Retinal pigment epithelial cell (primary cell): ENCODE measurements at regions not wholly inside any gene's neighbourhood (a gene's known extent, or its start where the extent isn't known, plus 50 kb on each side); places are given as distances from the start of the nearest gene placed in this dataset.
"Not testable (repeated sequence)": the region's sequence is repeated elsewhere in the genome, so short reads cannot be mapped to it uniquely, and the experiment has no call there.

Source experiments
- DNase-seq: peaks from one replicate; pipeline ENCODE4 v3.0.0-alpha.2; 2010; ENCODE audit warnings: low read depth
- H3K4me3 ChIP-seq: 2 replicates; pipeline ENCODE4 v1.5.1; 2011; ENCODE audit warnings: mild to moderate bottlenecking, low read length, control low read depth, moderate library complexity
- CTCF ChIP-seq: conservative IDR thresholded peaks from 2 replicates; pipeline ENCODE4 v1.5.1; 2011; ENCODE audit warnings: low read depth, low read length, control low read depth, inconsistent platforms

- TF ChIP-seq CTCF = no peak
Measured at GRCh38 chr1:178607718-178608408, 95.0 kb downstream of the TEX35 start.

GRCh38 chr1:178609015-178609414 lies 96.1 kb downstream of the TEX35 start:
- no peak overlapping the region for H3K4me3 ChIP-seq
- no peak for DNase-seq
- no peak for TF ChIP-seq CTCF

More at GRCh38 chr1:178607718-178608408, 95.0 kb downstream of the TEX35 start:
- no peak for DNase-seq
- no peak overlapping the region for H3K4me3 ChIP-seq

DNA sequence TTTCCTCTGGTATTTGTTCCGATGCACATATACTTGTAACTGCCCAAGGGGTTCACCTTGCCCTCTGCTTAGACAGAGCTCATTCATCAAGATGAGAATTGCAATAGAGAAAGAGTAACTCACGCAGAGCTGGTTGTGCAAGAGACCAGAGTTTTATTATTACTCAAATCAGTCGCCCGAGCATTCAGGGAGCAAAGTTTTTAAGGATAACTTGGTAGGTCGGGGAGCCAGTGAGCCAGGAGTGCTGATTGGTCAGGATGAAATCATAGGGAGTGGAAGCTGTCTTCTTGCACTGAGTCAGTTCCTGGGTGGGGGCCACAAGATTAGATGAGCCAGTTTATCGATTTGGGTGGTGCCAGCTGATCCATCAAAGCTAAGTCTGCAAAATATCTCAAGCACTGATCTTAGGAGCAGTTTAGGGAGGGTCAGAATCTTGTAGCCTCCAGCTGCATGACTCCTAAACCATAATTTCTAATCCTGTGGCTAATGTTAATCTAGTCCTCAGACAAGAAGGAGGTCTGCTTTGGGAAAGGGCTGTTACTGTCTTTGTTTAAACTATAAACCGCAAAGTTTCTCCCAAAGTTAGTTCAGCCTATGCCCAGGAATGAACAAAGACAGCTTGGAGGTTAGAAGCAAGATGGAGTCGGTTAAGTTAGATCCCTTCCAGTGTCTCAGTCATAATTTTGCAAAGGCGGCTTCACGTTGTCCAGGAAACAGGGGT lies 97.9 kb downstream of the TEX35 start:
- DNase-seq = not testable (repeated sequence)

GRCh38 chr1:178612261-178612660 lies 99.4 kb downstream of the TEX35 start:
- DNase-seq = no peak
- TF ChIP-seq CTCF = no peak
- no peak overlapping the region for H3K4me3 ChIP-seq

More for the DNA sequence above, 97.9 kb downstream of the TEX35 start:
- H3K4me3 ChIP-seq = not testable (repeated sequence)

- TF ChIP-seq CTCF = no peak
- no peak overlapping the region for H3K4me3 ChIP-seq
- no peak for DNase-seq
Measured at GRCh38 chr1:178613271-178613945, 100.5 kb downstream of the TEX35 start.

DNA sequence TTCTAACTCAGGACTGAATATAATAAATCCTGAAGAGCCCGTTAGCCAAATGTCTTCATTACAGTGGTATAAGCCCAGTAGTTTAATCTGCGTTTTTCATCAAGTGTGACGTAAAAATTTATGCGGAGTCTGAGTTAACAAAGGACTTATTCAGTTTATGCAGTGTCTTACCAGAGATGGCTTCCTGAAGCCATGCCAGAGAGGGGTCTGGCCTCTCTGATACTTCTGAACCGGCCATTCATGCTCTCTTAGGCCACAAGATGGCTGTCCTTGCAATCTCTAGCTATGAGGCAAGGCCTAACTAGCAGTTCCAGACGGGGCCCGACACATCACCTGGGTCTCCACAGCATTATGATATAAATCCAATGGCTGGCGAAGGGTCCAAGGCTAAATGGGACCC lies 101.4 kb downstream of the TEX35 start:
- TF ChIP-seq CTCF = no peak
- DNase-seq = no peak
- no peak overlapping the region for H3K4me3 ChIP-seq

DNA sequence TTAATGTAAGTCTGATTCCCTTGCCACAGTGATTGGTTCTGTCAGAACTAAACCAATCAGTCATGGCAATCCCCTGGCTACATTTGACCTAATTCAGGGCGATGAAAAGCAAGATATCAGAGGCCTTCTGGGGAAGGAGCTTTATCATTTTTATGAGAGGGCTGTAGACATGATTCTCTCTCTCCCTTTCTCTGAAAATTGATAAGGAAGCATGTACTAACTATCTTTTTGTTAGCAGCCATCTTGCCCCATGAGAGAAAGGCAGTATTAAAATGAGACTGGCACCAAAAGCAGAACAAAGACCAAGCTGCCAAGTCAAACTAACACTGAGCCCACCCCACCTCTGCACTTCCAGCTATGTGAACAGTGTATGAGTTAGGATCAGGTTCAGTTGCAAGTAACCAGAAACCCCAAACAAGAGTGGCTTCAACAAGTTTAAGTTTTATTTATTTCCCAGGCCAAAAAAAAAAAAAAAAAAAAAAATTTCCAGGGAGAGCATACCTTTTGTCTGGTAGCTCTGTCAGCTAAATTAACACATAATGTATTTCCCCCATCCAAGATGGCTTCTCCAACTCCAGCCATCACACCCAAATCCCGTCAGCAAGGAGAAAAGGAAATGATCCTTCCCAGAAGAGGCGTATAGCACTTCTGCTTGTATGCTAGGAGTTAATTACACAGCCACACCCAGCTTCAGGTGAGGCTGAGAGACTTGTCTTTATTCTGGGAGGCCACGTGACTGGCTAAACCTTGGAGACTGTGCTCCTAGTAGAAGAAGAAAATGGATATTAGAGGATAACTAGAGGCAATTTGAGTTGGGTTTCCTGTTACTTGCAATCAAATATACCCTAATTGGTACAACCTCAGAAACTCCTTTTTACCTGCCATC lies 105.8 kb upstream of the RALGPS2 start:
- no peak overlapping the region for H3K4me3 ChIP-seq
- TF ChIP-seq CTCF = no peak
- DNase-seq = no peak
